ENCODE measurements at regions not wholly inside any gene's neighbourhood (a gene's known extent, or its start where the extent isn't known, plus 50 kb on each side); places are given as distances from the start of the nearest gene placed in this dataset.
"Not testable (repeated sequence)": the region's sequence is repeated elsewhere in the genome, so short reads cannot be mapped to it uniquely, and the experiment has no call there.

DNA sequence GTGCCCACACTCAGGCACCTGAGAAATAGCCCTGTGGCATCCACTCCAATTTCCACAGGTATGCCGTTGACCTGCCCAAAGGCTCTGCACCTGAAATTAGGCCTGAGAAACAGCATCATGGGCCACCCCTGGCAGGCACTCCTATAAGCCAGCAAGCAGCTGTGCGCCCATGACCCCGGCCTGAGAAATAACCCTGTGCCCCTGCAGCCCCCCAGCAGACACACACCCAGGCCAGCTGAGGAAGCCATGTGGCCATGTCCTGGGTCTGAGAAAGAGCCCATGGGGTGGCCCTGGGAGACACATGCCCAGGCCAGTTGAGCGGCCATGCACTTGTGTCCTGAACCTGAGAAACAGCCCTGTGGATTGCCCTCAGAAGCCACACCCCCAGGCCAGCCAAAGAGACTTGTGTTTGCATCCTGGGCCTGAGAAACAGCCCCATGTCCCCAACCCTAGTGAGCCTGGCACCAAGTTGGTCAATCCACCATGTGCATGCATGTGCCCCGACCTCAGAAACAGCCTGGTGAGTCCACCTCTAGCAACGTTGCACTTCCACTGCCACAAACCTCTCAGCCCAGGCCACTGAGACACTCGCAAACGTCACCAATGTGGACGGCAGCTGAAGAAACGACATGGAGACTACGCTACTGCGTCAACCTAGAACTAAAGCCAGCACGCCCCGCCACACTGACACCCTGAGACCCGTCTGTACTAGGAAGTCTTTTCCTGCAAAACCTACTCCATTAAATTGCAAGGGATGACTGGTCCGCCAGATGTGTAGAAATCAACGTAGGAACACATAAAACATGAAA is 411.9 kb downstream of the TMEM121 start:
- DNase-seq (ENCODE audit: low spot score), result no peak

DNA sequence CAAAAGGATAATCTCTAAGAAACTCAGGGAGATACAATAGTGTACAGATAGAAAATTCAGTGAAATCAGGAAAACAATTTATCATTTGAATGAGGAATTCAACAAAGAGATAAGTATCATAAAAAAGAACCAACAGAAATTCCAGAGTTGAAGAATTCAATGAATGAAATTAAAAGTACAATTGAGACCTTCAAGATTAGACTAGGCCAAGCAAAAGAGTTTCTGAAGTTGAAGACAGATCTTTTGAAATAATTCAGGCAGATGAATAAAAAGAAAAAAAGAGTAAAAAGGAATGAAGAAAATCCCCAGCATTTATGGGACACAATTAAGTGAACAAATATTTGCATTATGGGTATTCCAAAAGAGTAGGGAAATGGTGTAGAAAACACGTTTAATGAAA is 412.6 kb downstream of the TMEM121 start:
- no peak for DNase-seq (ENCODE audit: low spot score)

DNA sequence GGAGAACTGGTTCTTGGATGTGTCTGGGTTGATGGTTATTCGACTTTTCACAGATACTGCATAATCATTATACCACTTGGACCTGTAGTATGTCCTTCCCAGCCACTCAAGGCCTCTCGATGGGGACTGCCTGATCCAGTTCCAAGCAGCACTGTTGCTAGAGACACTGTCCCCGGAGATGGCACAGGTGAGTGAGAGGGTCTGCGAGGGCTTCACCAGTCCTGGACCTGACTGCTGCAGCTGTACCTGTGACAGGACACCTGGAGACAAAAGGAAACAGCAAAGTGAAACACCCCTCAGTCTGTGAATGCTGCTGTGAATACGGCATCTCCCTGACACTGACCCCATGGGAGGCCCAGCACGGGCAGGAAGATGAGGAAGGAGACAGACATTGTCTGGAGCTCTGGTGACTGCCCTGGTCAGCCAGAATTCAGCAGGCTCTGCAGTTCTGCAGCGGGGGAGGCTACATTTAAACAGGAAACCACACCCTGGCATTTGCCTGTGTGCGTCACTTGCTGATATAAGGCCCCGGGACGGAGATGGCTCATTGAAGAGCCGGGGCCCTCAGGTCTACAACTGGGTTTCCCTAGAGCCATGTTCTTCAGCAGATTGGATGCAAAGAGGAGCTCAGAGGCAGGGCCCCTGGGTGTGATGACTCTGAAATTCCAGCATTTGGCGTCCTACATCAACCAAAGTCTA is 413.6 kb downstream of the TMEM121 start:
- DNase-seq (ENCODE audit: low spot score), result no peak

DNA sequence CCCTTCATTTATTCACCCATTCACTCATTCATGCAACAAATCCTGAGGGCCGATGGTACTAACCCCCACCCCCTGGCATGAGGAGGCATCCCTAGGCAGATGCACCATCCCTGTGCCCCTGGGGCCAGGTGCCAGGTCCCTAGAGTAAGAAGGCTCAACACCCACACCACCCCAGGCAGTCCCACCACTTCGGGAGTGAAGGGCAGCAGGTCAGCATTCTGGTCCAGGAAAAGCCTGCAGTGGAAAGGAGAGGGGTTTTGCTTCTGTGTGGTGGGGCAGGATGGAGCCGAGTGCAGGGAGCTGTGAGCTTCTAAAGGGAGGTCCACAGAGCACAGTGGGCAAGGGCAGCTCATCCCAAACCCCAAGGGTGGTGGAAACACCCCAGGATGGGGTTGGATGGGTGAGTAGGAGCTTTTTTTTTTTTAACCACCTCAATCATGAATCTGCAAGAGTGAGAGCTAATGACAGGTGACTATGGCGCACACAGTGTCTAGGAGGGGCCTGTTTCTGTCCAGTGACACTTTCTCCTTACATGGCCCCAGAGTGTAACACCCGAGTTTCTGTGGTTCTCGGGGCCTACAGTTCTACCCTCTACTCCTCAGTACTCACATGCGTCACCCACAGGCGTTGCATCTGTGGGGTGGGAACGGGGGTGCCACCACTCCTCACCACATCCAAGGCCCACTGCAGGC is 414.3 kb downstream of the TMEM121 start:
- no peak for DNase-seq (ENCODE audit: low spot score)

DNA sequence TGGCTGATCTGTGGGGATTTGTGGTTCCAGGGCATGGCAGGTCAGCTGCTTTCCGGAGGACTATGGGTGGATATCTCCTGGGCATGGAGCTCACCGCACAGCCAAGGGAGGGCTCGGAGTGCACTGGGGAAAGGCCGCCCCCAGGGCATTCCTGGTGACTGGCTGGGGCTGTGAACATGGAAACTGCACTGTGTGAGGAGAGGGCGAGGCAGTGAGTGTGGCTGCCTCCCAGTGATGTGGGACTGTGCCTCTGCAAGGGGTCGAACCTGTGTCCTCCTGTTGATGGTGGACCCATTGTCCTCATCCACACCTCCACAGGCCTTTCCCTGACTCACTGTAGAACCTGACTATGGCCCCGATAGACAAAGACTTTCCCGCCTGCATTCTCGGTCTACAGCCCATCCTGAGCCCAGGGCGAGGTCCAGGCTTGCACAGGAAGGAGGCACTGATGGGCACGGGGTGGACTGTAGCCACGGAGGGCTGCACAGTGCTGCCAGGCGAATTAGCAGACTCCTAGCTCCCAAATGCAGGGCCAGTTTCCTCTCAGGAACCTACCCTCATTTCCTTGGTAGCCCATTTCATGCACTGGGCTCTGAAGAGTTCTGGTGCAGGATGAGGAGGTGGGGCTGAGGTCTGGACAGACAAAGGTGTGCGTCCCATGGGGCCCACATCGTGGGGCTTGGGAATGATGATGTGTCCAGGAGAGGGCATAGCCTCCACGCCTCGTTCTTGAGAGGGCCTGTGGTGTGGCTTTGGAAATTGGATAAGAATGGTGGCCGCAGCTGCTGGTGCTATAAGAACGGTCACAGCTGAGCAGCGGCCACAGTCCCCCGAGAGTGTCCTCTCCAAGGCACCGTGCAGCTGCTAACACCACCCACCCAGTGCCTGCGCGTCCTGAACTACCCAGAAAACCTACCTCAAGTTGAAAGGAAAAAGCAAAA is 415.1 kb downstream of the TMEM121 start:
- no peak for DNase-seq (ENCODE audit: low spot score)

DNA sequence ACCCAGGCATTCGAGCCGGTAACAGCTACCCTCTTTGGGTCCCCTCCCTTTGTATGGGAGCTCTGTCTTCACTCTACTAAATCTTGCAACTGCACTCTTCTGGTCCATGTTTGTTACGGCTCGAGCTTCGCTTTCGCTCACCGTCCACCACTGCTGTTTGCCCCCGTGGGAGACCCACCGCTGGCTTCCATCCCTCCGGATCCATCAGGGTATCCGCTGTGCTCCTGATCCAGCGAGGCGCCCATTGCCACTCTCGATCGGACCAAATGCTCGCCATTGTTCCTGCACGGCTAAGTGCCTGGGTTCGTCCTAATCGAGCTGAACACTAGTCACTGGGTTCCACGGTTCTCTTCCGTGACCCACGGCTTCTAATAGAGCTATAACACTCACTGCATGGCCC is 416.3 kb downstream of the TMEM121 start:
- not testable (repeated sequence) for DNase-seq (ENCODE audit: low spot score)

DNA sequence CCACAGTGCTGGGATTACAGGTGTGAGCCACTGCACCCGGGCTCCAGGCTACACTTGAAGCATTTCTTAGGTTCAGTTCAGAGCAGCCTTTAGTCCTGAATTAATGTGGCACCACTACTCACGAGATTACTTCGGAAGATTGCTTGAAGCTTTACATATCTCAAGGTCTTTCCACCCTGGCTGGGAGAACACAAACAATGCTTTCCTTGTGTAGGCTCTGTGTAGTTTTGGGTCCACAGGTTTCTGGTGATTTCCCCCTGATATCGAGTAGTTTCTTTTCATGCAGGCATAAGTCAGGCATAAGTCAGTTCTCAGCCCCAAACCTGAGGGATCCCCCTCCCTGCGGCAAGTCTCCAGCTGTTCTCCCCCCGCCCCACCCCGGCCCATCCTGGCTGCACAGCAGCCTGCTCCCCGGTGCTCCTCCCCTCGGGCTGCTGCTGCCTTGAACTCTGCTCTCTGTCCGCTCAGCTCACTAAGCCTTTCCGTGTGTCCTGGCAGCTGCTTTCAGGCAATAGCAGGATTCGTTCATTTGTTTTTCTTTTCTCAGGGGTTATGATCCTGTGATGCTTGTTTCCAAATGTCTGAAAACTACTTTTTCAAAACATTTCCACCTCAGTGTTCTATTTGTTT is 417.7 kb downstream of the TMEM121 start:
- no peak for DNase-seq (ENCODE audit: low spot score)

DNA sequence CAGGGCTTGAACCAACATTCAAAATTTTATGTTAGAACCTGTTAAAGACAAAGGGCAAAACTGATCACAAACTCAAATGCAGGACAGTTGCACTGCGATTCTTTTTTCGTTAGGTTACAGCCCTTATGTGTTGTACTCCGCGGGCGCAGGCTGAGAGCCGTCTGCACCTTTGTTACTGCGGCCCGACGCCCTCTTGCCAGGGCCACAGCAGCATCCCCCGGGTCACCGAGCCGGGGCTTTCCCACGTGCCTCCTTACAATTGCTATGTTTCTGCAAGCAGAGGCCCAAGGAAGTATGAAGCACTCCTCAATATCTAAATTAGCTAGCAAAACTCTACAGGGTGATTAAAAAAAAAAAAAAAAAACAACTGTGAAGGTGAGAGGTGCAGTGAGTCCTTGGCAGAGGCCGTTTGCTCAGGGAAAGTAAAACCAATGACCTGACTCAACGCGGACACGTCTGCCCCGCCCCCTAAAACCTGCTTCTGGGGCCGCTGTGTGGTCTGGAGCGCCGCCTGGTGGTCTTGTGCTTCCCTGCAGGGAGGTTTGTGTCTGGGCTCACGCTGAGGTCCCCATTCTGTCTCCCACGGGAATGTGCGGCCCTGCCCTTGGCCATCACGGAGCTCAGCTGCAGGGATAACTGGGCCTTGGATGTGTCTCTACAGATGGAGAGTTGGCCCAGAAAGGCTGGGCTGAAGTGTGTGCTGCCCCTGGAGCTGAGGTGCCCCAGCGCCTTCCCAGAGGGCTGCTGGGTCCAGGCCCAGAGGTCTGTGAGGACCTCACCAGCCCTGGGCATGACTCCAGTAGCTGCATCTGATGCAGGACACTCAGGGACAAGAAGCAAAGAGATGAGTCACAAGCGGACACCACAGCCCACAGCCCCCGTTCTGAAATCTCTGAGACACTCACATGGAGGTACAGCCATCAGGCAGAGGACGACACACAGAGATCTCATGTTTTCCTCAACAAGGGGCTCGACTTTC is 418.5 kb downstream of the TMEM121 start:
- peak; percentile 31 for DNase-seq (ENCODE audit: low spot score)

DNA sequence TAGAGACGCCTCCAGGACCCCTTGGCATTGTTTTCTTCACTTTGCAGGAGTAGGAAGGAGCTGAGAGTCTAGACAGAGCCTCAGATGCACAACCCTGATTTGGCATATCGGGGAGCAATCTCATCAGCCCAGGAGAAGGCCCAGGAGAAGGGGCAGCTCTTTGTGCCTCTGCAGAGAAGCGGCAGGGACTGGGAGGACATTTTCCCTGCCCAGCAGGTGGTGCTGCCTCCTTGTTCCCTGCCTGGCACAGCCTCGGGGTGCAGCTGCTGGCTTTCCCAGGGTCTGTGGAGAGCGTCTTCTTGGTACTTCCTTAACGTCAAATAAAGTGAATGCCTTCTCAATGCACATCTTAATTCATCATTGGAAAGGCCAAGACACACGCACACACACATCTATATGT is 419.5 kb downstream of the TMEM121 start:
- DNase-seq (ENCODE audit: low spot score), result no peak

DNA sequence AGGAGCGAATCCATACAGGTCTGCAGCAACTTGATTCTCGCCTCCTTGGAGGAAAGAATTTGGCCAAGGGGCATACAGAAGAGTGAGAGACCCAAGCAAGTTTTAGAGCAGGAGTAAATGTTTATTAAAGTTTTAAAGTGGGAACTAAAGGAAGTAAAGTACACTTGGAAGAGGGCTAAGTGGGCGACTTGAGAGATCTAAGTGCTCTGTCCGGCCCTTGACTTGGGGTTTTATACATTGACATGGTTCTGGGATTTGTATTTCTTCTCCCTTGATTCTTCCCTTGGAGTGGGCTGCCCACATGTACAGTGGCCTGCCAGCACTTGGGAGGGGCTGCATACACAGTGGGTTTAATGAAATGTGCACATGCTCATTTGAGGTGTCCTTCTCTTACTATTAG is 421.2 kb downstream of the TMEM121 start:
- DNase-seq (ENCODE audit: low spot score), result no peak

DNA sequence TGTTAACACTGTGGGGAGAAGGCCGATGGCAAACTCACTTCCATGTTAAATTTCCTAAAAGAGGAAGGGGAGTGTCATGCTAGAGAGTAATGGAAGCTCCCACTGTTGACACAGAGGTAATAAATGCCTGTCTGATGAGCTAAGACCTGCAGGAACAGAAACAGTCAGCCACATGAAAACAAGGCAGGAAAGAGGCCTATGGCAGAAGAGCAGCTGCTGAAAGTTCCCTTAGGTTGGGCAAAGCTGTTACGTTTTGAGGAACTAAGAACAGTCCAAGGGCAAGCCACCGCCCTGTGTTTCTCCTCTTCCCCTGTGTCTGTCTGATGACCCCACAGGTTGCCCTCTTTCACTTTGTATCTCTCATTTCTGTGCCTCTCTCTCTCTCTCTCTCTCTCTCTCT is 422.6 kb downstream of the TMEM121 start:
- not testable (repeated sequence) for DNase-seq (ENCODE audit: low spot score)

DNA sequence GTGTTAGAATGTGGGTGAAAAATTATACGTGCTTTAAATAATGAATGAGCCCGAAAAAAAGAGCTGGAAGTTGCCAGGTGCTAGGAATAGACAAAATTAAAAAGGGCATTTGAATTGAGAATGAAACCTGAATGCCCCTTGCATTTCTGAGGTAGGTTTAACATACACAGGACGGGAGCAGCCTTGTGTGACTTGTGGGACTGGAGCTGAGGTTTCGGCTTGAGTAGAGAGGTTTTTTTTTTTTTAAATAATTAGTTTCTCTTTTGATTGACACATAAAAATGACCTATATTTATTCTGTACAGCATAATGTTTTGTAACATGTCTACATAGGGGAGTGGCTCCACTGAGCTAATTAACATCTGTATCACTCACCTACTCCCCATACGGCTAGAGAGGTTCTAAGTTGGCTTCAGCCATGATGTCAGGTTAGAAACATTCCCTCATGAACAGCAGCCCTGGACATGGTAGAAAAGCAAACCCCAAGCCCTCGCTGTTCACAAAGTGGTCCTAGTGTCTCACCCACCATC is 424.0 kb downstream of the TMEM121 start:
- DNase-seq (ENCODE audit: low spot score), result not testable (repeated sequence)

DNA sequence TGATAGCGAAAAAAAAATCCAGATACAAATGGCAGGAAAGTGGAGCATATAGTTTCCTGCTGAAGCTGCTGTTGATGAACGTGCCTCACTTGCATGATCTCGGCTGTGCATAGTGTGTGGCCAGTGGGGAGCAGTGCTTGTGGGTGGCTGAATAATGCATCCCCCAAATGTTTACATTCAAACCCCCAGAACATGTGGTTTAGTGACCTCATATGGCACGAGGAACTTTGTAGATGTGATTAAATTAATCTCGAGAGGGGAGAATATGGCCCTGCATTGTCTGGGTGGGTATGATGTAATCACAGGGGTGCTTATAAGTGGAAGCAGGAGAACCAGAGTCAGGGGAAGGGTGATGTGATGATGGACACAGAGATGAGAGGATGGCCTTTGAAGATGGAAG is 425.0 kb downstream of the TMEM121 start:
- no peak for DNase-seq (ENCODE audit: low spot score)

DNA sequence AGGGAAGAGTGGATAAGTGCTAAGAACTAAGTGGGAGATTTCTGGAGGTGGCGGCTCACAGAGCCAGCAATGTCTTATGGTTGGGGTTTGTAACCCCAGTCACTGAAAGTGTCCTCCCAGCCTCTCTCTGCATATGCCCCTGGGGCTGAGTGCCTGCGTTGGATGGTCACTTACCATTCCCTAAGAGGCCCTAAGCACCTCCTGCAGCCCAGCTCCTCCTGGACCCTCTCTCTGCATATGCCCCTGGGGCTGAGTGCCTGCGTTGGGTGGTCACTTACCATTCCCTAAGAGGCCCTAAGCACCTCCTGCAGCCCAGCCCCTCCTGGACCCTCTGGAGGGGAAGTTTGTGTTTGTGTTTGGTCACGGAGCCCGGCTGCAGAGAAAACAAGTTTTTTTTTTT is 425.8 kb downstream of the TMEM121 start:
- no peak for DNase-seq (ENCODE audit: low spot score)

DNA sequence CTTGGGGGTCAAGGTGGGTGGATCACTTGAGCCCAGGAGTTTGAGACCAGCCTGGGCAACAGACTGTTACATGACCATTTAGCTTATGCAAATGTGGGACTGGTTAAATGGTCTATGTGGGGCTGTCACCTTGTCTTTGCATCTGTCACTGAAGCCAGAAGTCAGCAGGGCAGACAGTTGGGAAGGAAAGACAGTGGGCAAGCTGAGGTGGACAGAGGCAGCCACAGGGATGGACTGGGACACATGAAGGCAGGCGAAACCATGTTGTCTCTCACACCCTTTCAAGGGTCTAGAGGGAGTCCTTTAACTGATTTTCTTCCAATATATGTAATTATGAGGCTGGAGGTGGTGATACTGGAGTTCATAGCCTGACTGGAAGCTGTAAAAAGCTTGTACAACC is 426.4 kb downstream of the TMEM121 start:
- DNase-seq (ENCODE audit: low spot score), result no peak

DNA sequence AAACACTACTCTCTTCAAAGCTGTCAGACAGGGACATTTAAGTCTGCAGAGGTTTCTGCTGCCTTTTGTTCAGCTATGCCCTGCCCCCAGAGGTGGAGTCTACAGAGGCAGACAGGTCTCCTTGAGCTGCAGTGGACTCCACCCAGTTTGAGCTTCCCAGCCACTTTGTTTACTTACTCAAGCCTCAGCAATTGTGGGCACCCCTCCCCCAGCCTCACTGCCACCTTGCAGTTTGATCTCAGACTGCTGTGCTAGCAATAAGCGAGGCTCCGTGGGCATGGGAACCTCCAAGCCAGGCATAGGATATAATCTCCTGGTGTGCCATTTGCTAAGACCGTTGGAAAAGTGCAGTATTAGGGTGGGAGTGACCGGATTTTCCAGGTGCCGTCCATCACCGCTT is 435.2 kb downstream of the TMEM121 start:
- DNase-seq (ENCODE audit: low spot score), result not testable (repeated sequence)

DNA sequence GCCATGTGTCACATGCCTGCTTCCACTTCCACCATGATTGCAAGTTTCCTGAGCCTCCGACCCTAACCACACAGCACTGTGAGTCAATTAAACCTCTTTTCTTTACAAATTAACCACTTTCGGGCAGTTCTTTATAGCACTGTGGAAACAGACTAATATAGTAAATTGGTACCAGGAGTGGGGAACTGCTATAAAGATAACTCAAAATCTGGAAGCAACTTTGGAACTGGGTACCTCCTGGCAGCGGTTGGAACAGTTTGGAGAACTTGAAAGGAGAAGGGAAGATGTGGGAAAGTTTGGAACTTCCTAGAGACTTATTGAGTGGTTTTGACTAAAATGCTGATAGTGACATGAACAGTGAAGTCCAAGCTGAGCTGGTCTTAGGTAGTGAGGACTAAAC is 436.1 kb downstream of the TMEM121 start:
- DNase-seq (ENCODE audit: low spot score), result no peak

DNA sequence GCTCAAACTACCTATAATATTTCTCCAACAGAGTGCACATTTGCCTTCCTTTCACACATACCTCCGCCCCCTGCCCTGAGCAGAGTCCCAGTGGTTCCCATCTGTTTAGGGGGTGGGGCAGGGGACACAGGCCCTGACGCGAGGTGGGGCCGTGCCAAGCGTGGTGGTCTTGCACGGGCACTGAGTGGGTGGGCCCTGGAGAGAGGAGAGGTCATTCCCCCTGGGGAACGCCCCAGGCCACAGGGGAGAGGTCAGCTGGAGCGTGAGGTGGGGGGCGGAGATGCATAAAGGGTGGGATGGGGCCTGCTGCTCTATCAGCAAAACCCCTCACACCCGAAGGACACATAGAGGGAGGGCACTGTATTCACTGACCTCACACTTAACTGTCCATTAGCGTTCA is 441.9 kb downstream of the TMEM121 start:
- no peak for DNase-seq (ENCODE audit: low spot score)

DNA sequence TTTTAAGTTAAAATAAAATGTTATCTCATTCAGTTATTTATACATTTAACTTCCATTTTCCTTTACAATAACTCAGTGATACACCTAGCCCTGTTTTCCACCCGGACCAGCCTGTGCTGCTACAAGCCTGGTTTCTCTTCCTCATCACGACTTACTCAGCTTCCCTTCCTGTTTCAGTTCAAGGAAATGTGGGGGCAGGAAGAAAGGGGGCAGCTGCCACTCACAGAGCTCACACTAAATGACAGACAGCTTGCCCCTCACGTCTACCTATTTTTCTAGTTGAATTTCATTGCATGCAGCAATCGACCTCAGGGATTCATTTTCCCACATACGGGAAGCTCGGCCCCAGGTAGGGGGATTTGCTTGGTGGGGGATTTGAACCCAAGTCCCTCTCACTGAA is 442.6 kb downstream of the TMEM121 start:
- DNase-seq (ENCODE audit: low spot score), result peak; percentile 12

DNA sequence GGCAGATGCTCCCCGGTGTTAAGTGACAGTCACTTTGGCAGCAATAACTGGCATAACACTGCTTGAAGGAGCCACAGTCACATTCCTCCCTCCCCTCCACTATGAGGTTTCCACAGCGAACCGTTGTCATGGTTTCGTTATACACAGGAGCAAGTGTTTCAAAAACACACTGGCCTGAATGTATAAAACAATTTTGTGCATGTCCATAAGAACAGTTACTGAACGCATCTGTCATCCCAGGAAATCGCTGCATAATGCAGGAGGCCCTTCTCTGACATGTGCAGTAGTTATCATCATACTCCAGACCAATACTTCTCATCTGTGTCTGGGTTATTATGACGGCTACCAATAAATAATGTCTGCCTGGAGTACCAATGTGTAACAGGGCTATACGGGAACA is 444.4 kb downstream of the TMEM121 start:
- DNase-seq (ENCODE audit: low spot score), result not testable (repeated sequence)

Measured in Ammon's horn (tissue), 1 donor.